RPMI7951 (cell line): ENCODE measurements at regions not wholly inside any gene's neighbourhood (a gene's known extent, or its start where the extent isn't known, plus 50 kb on each side); places are given as distances from the start of the nearest gene placed in this dataset.
A peak's percentile ranks its signal among the peaks of the same experiment; 100 is the strongest.

ENCODE experiments used
- DNase-seq: peaks from one replicate; pipeline ENCODE4 v3.0.0-alpha.2; 2012; ENCODE audit warnings: low read depth

DNA sequence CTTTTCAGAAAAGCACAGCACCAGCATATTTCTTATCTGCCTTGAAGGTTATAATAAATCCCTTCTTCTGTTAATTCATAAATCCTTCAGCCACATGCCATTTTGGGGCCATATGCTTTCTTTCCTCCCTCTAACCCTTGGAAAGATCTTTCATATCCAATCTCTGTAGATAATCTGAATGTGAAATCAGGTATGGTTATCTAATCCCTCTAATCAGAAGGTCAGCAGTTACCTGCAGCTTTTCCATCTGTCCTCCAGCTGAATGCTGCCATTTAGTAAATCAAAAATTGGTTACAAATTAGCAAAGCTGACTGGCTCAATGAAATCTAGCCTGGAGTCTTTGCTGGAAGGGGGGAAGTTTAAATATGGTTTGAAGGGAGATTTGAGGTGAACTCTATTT lies 230.5 kb downstream of the PIK3C3 start:
- DNase-seq: no peak

DNA sequence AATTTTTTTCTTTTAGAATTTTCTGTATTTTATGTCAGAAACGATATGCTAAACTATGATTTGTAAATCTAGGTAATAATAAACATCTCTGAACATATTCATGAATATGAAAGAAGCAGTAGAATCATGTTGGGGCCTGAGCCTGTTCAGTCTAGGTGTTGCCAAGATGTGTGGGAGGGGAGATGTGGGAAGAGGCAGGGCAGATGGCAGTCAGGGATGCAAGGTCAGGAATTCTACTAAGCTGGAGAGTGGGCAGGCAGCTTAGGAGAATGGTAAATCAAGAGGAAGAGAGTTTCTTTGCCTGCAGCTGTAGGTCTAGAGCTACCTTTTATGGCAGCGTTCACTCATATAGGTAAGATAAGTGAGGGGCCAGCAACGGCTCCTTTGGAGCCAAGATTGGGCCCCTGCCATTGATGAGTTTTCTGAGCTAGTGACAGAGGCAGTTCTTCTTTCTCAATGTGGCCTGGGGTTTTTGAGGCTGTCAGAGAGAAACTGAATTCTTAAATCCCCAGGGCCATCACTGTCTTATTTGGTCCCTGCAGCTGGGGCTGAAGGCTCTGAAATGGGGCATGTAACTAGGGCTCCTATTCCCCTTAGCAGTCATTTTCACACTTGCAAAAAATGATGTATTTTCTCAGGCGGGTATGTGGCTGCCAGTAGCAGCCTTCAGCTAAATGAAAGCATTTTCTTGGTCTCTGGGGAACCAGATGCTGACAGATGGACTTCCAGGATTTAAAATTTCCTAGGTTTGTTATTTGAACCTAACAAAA lies 232.8 kb downstream of the PIK3C3 start:
- DNase-seq: peak; percentile 10

DNA sequence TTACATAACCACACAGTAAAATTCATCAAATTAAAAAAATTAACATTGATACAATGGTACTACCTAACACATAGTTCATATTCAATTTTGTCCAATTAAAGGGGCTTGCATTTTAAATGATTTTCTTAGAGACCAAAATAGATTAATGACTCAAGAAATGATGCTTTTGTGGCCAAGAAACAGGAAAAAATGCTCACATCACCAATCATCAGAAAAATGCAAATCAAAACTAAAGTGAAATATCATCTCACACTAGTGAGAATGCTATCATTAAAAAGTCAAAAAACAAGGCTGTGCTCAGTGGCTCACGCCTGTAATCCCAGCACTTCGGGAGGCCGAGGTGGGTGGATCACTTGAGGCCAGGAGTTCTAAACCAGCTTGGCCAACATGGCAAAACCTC lies 235.6 kb downstream of the PIK3C3 start:
- DNase-seq: no peak

DNA sequence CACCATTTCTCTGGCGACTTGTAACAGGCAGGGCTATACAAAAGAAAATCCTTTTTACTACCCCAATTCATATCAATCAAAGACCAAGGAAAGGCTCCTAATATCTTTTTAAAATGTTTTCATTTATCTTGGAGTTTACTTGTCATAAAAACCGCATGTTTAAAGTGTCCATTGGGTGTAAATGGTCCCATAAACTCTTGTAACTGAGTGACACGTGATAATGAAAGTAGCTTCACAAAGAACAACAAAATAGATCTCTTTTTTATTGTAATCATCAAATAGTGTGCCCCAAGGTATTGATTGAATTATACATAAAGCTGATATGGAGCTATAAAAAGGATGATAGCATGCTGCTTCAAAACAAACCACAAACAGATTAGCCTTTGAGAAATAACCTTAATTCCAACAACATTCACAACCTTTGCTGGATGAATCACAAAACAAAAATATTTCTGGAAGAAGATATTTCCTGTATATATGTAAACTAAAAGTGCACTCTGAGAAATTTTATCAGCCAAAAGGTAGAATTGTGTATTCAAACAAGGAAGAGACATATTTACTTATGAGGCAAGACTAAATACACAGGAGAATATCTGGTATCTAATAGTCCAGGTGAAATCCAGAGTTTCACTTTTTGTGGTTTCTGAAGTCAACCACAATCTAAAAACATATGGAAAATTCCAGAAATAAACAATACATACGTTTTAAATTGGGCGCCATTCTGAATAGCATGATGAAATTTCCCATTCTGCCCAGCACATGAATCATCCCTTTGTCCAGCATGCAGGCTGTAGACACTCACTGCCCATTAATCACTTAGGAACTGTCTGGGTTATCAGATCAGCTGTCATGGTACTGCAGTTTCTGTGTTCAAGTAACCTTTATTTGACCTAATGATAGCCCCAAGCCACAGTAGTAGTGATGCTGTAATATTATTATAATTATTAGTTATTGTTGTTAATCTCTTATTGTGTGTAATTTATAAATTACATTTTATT lies 237.5 kb downstream of the PIK3C3 start:
- DNase-seq: peak; percentile 84

DNA sequence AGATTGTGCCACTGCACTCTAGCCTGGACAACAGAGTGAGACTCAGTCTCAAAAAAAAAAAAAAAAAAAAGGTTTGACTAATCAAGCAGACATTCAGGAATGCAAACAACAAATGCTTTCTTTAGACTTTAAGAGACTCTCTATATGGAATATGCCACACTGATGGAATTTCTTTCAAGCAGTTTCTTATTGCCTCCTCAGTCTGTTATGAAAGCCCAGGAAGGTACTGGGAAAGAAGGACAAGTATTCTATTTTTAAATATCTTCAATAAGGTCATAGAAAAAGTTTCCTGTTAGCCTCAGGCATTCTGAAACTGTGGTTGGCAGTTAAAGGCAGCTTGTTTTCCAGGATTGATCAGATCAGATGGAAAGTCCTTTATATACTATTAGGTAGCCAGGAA lies 241.6 kb downstream of the PIK3C3 start:
- peak; percentile 80 for DNase-seq

DNA sequence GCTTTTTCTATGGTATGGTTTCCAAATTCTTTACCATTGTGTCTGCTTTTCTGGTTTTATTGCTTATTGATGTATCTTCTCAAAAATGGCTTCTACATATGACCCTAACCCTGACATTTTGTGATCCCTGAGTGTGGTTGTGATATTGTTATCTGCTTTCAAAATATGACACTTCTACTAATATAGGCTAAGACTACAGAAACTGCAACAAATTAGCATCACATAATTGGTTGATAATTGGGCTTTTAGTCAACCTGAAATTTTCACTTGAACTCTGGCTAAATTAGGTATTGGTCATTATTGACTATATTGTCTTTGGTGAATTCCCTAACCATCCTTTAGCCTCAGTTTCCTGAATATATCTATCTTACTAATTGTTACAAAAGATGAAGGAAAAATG lies 246.1 kb downstream of the PIK3C3 start:
- no peak for DNase-seq

DNA sequence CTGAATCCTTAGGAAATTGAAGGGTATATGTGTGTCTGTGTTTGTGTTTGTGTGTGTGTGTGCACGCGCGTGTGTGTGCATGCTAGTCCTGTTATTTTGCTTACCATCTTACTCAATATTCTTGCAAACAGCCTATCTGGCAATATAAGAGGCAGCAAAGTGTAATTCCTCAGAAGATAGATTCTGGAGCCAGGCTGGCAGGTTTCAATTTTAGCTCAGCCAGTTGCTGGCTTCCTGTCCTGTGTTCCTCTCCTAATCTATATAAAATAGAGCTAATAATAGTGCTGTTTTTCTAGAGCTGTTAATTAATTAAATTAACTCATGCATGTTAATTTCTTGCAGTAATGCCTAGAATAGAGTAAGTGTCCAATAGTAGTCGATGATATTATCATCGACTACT lies 256.2 kb downstream of the PIK3C3 start:
- no peak for DNase-seq

DNA sequence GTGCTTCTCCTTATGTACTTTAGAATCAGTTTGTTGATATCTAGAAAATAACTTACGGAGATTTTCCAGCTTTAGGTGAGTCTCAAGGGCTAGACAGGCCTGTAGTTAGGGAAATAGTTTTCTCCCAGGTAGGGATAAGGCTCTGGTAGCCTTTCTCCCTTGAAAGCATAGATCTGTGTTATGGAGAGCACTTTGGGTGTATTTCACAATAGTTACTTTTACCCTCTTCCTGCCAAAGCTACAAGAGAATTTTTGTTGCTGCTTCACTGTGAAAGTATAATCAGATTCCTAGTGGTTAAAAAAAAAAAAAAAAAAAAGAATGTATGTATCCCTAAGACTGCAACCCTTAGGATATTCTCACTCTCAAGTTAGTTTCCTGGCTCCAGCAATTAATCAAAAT lies 267.5 kb downstream of the PIK3C3 start:
- DNase-seq: no peak

DNA sequence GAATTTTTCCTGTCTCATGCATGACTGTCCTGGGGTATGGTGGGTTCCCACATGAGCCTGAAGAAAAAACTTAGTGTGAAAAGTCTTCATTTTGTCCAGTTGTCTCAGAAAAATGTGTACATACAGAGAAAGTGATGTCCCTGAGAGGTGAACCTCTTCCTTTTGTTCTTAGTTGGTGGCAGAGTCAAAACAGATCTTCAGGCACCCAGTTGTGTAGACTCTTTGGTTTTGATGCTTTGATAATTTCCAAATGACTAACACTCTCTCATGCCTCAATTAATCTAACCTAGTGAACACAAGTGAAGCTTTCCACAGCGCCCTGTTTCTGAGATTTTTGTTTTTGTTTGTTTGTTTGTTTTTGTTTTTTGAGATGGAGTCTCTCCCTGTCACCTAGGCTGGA lies 273.5 kb downstream of the PIK3C3 start:
- no peak for DNase-seq

DNA sequence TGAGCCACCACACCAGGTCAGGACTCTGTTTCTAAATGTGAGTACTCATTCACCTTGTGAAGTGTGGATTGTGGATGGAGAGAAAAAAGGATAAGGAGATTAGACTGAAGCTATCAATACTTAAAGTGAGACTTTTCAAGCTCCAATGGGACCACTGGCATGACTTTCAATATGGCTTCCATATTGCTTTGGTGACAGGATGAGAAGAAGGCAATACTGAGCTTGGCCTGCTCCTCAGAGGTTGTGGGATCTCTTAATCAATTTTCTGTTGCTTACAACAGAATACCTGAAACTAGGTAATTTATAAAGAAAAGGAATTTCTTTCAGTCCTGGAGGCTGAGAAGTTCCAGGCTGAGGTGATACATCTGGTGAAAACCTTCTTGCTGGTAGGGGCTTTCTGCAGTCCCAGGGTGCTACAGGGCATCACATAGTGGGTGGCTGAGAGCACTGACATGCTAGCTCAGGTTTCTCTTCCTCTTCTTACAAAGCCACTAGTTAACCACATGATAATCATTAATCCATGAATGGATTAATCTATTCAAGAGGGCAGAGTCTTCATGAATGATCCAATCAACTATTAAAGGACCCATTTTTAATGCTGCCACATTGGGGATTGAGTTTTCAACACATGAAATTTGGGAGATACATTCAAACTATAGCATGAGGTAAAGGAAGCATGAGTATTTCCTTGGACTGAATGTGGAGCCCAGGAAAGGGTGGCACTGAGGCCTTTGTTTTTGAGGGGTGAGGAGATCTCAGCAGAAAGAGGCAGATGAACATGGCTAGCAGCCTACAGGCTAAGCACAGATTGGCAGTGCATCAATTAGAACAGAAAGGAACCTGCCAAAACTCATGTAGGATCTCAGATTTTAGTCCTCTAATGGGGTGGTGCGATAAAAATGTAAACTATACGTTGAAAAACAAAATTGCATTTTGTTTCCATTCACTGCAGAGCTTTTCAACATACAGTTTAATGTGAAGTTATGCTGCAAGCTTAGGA lies 274.5 kb downstream of the PIK3C3 start:
- no peak for DNase-seq

DNA sequence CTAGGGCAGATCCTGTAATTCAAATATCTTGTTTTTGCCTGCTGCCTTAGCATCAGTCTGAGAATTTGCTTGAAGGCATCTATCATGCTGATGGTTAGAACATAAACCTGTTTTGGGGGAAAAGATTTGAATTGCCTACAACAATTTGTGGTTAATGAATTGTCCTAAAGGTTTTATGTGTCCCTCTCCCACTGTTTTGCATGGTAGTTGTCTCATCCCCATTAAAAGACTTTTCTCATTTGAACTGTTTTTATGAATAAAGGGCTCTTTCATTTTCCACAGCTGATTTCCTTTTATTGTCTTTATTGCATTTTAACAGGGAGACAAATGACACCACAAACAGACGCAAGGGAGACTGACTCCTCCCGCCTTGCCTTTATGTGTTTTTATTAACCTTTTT lies 275.6 kb downstream of the PIK3C3 start:
- no peak for DNase-seq

DNA sequence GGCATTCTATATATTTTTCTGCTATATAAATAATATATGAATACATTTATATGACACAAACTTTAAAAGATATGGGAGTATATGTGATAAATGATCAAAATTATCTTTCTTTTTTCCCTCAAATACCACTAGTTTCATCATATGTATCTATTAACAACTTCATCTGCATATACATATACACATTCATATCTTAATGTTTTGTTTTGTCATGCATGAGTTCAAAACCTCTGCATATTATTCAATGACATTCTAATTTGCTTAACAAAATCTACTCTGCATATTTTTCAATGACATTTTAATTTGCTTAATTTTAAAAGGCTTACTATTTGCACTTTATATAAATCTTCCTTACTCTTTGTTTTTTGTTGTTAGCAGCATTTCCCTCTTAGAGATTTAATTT lies 276.2 kb downstream of the PIK3C3 start:
- DNase-seq: no peak

DNA sequence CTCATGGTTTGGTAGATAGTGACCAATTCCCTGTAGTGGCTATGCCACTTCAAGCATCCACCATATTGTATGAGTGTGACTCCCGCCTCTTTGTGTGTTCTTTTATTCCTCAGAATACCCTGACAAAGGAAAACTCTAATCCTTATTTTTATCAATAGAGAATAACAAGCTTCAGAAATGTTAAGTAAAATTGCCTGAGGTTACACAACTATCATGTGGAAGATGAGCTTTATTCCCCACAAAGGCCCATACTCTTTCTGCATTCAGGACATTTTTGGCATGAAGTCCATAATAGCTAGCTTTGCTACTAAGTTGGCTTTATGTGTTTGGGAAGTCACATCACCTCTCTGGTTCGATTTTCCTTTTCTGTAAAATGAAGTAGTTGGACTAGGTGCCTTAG lies 276.8 kb downstream of the PIK3C3 start:
- no peak for DNase-seq

DNA sequence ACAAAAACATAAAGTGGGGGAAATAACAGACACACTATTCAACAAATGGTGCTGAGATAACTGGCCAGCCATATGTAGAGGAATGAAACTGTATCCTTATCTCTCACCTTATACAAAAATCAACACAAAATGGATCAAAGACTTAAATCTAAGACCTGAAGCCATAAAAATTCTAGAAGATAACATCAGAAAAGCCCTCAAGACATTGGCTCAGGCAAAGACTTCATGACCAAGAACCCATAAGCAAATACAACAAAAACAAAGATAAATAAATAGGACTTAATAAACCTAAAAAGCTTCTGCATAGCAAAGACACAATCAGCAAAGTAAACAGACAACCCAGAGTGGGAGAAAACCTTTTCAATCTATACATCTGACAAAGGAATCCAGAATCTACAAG lies 278.9 kb downstream of the PIK3C3 start:
- no peak for DNase-seq

DNA sequence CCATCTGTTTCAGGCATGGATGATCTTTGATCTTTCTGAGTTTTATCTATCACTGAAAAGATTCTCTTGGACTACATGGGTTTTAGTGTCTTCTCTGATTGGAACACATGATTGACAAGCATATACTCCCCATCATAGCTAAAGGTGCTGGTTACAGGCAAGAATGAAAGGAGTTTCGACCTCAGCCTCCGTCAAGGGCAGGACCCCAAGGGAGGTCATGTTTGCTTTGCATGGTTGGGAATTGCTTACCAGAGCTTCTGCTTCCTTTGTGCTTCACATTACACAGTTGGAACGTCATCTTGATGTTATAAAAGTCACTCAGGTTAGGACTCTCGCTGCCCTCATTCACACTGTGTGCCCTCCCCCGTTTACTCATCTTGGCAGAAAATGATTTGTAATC lies 287.7 kb downstream of the PIK3C3 start:
- DNase-seq: no peak

DNA sequence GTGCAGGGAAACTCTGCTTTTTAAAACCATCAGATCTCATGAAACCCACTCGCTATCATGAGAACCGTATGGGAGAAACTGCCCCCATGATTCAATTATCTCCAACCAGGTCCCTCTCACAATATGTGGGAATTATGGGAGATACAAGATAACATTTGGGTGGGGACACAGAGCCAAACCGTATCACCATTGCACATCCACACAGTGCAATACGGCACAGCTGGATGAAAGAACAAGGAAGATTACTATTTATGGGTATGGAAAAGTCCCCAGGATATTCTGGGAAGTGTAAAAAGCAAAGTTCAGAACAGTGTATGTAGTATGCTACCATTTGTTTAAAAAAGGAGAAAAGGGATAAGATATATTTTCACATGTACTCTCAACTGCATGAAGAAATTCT lies 290.1 kb downstream of the PIK3C3 start:
- DNase-seq: no peak

DNA sequence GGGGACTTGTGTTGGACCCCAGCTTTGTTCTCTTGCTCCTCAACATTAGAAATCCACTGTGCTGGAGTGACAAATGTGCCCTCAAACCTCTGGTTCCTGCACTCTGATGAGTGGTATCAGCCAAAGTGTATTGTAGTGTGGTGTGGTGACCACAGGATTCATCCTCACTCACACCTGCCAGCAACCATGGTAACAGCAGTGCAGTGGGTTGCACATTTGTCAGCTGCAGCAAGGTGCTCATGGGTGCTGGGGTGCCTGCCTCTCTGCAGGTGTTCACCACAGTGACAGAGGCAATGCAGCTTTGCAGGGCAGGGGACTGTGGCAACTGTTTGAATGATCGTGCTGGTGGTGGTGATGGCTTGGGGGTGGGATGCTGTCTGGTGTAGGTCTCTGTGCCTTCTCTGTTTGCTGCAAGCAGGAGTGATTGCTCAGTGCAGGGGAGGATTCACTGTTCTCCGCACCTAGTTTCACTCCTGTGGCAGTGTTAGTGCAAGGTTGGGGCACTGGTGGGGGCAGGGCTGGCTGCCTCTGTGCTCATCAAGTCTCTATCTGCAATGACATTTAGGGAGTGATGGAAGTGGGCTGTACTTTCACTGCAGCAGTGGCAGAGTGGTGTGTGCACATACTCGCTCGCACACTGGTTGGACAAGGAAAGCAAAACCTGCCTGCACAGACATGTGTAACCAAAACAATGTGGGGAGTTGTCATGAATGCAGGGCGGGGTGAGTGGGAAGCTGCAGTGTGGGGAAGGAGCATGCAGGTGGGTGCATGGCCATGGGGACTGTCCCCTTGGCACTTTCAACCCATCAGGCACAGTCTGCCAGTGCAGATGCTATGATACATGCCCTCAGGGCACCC lies 301.1 kb downstream of the PIK3C3 start:
- no peak for DNase-seq

DNA sequence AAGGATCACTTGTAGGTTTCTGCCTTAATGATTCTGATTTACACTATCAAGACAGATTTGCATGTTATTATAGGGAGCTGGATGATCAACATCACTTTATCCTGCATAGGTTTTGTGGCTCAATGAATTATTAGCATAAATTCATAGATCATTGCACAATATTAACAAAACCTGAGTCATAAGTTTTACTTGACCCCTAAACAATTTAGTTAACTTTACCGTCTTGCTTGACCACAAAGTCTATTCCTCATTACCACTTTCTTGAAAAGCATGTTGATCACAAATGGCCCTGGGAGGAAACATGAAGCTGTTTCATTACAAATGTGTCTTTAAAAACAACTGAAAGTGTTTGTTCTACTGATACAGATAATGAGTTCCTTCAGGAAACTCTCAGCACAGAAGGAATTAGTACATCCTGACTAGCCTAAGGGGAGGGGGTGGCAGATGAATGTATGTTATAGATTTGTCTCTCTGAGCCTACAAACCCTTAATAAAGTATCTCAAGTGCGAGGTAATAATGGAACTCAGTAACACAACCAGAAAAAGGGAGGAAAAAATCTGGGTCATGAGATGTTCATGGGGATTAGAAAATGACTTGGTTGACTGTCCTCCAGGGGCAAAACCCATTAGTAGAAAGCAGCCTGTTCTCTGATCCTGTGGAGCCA lies 303.4 kb downstream of the PIK3C3 start:
- DNase-seq: no peak

DNA sequence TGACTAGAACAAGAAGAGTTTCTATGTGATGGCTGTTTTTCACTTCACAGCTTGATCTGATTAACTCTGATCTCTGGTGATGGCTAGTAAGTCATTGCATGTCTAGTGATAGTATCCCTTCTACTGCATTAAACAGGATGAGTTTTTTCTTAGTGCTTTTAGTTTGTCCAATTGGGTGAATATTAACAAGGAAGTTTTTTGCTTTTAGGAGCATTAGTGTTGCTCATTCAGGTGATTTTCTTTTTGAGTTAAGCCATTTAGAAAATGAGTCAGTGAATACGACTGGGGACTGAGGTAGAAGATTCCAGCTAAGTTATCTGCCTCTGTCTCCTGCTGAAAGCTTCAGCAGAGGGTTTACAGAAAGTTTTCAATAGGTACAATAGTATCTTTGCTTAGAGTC lies 306.7 kb downstream of the PIK3C3 start:
- no peak for DNase-seq

DNA sequence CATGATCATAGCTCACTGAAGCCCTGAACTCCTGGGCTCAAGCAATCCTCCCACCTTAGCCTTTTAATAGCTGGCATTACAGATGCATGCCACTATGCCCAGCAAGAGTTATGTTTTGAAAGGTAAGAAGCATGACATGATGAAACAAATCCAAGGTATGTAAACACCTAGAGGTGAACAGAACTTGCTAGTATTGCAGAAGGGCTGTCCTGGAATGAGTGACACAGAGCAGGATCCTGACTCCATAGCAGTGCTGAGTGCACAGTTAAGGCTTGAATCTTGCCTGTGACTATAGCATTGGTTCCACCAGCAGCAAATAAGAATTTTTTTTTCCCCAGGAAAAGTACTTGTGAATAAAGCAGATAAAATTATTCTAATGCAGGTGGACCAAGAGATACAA lies 309.5 kb downstream of the PIK3C3 start:
- no peak for DNase-seq
